Fibroblast of skin of right biceps (primary cell): ENCODE measurements at regions not wholly inside any gene's neighbourhood (a gene's known extent, or its start where the extent isn't known, plus 50 kb on each side); places are given as distances from the start of the nearest gene placed in this dataset.
"Not testable (repeated sequence)": the region's sequence is repeated elsewhere in the genome, so short reads cannot be mapped to it uniquely, and the experiment has no call there.

Source experiments
- DNase-seq: peaks from one replicate; pipeline ENCODE4 v3.0.0-alpha.2; 2013

GRCh38 chr4:138656990-138657389 is 358.6 kb upstream of the NOCT start:
- DNase-seq, result no peak

- DNase-seq, result no peak
These were observed 359.6 kb upstream of the NOCT start for GRCh38 chr4:138655985-138656384.

- no peak for DNase-seq
These were observed 360.3 kb upstream of the NOCT start for GRCh38 chr4:138655286-138655685.

- DNase-seq, result peak; percentile 98
These were observed 364.6 kb upstream of the NOCT start for GRCh38 chr4:138650929-138651448.

- DNase-seq, result no peak
These were observed 365.1 kb upstream of the NOCT start for GRCh38 chr4:138650495-138650894.

GRCh38 chr4:138647433-138647832 is 368.1 kb upstream of the NOCT start:
- DNase-seq, result no peak

GRCh38 chr4:138646383-138646782 is 369.2 kb upstream of the NOCT start:
- no peak for DNase-seq

GRCh38 chr4:138645289-138645688 is 370.3 kb upstream of the NOCT start:
- peak; percentile 37 for DNase-seq

- no peak for DNase-seq
These were observed 371.3 kb upstream of the NOCT start for GRCh38 chr4:138644322-138644721.

- peak; percentile 32 for DNase-seq
These were observed 371.8 kb upstream of the NOCT start for GRCh38 chr4:138643827-138644226.

- DNase-seq, result peak; percentile 41
These were observed 376.4 kb upstream of the NOCT start for GRCh38 chr4:138639018-138639741.

GRCh38 chr4:138636781-138637180 is 378.8 kb upstream of the NOCT start:
- no peak for DNase-seq

GRCh38 chr4:138634915-138635314 is 380.7 kb upstream of the NOCT start:
- DNase-seq, result no peak

GRCh38 chr4:138633580-138633904 is 382.0 kb upstream of the NOCT start:
- DNase-seq, result no peak

GRCh38 chr4:138632856-138633579 is 382.6 kb upstream of the NOCT start:
- DNase-seq, result peak; percentile 23

GRCh38 chr4:138630666-138631065 is 384.9 kb upstream of the NOCT start:
- no peak for DNase-seq

GRCh38 chr4:138629669-138630068 is 385.9 kb upstream of the NOCT start:
- no peak for DNase-seq

GRCh38 chr4:138627096-138627495 is 384.9 kb upstream of the SLC7A11 start:
- DNase-seq, result no peak

- DNase-seq, result not testable (repeated sequence)
These were observed 380.2 kb upstream of the SLC7A11 start for GRCh38 chr4:138622362-138622761.

- peak; percentile 57 for DNase-seq
These were observed 374.6 kb upstream of the SLC7A11 start for GRCh38 chr4:138616775-138617174.

GRCh38 chr4:138614398-138615142 is 372.4 kb upstream of the SLC7A11 start:
- no peak for DNase-seq

GRCh38 chr4:138612428-138612827 is 370.3 kb upstream of the SLC7A11 start:
- DNase-seq, result no peak

- DNase-seq, result no peak
These were observed 369.6 kb upstream of the SLC7A11 start for GRCh38 chr4:138611721-138612120.

GRCh38 chr4:138611017-138611416 is 368.9 kb upstream of the SLC7A11 start:
- no peak for DNase-seq
